ENCODE measurements at regions not wholly inside any gene's neighbourhood (a gene's known extent, or its start where the extent isn't known, plus 50 kb on each side); places are given as distances from the start of the nearest gene placed in this dataset.

DNA sequence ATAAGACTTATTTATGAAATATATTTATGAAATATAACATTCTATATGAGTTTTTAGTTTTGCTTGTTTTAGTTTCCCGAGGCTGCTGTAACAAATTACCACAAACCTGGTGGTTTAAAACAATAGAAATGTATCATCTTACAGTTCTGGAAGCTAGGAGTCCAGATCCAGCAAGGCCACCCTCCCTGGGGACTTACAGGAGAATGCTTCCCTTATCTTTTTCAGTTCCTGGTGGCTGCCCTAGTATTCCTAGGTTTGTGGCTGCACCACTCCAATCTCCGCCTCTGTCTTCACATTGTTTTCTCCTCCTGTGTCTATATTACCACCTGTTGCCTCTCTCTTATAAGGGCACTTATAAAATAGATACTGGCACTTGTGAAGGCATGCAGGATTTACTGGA is 877.8 kb downstream of the TUSC7 start:
- Histone ChIP-seq H3K79me1 (ENCODE audit: low read length) (no peaks in the 10 kb centered on the region), H3K79me2 (ENCODE audit: control insufficient read depth, insufficient read depth, low read length) (no peaks in the 10 kb centered on the region), H3K27ac (ENCODE audit: low read depth, low read length) (no peak overlapping the region), H3K56ac (ENCODE audit: low read length) (no peak overlapping the region), H2BK120ac (ENCODE audit: low read depth, low read length) (no peak overlapping the region), H2BK15ac (replicated peaks; ENCODE audit: low read depth) (no peak overlapping the region), H3K9ac (ENCODE audit: low read length) (no peak overlapping the region), H4K5ac (ENCODE audit: low read length) (no peak overlapping the region), H3K4ac (ENCODE audit: low read depth, low read length) (no peak overlapping the region), H2AK5ac (ENCODE audit: low read length) (no peak overlapping the region), H3K36me3 (ENCODE audit: control insufficient read depth, insufficient read depth, low read length) (no peaks in the 10 kb centered on the region), H3K23ac (ENCODE audit: low read length) (no peak overlapping the region), H3K27me3 (ENCODE audit: insufficient read depth, low read length, poor library complexity) (no peaks in the 10 kb centered on the region), H3K4me1 (ENCODE audit: control insufficient read depth, low read depth, low read length) (no peaks in the 10 kb centered on the region), H3K4me2 (ENCODE audit: low read length) (no peak overlapping the region), H4K8ac (ENCODE audit: low read depth, low read length) (no peak overlapping the region), H3K18ac (ENCODE audit: low read length) (no peak overlapping the region), H2BK5ac (ENCODE audit: low read length) (no peak overlapping the region), H3K4me3 (ENCODE audit: low read length) (no peak overlapping the region)
- WGBS (ENCODE audit: extremely low coverage, insufficient coverage, low lambda C conversion rate), result no CpG with 5 or more reads among the region's 2 CpGs
- DNase-seq, result peak; percentile 34

DNA sequence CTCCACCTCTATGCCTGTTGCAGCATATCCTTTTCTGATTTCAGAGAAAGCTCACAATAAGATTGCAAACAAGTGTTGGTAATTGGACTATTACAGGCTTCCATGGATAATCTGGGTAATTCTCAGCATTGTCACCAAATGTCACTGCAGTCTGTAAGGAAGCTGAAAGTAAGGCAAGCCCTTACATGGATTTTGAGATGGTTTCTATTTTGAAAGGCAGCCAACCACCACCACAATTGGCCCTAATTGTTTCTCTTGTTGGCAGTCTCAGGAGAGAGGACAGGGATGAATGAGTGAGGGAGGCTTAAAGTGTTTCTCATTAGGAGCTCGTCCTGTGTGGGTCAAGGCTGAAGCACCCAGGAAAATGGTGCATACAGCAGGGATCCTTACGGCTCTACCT is 879.9 kb downstream of the TUSC7 start:
- Histone ChIP-seq H2BK120ac (ENCODE audit: low read depth, low read length) (no peak overlapping the region), H3K79me1 (ENCODE audit: low read length) (no peaks in the 10 kb centered on the region), H3K36me3 (ENCODE audit: control insufficient read depth, insufficient read depth, low read length) (no peaks in the 10 kb centered on the region), H3K79me2 (ENCODE audit: control insufficient read depth, insufficient read depth, low read length) (no peaks in the 10 kb centered on the region), H3K23ac (ENCODE audit: low read length) (no peak overlapping the region), H4K5ac (ENCODE audit: low read length) (no peak overlapping the region), H3K27me3 (ENCODE audit: insufficient read depth, low read length, poor library complexity) (no peaks in the 10 kb centered on the region), H3K4ac (ENCODE audit: low read depth, low read length) (no peak overlapping the region), H2BK5ac (ENCODE audit: low read length) (no peak overlapping the region), H4K8ac (ENCODE audit: low read depth, low read length) (no peak overlapping the region), H2AK5ac (ENCODE audit: low read length) (no peak overlapping the region), H3K9ac (ENCODE audit: low read length) (no peak overlapping the region), H2BK15ac (replicated peaks; ENCODE audit: low read depth) (no peak overlapping the region), H3K56ac (ENCODE audit: low read length) (no peak overlapping the region), H3K4me1 (ENCODE audit: control insufficient read depth, low read depth, low read length) (no peaks in the 10 kb centered on the region), H3K18ac (ENCODE audit: low read length) (no peak overlapping the region), H3K27ac (ENCODE audit: low read depth, low read length) (no peak overlapping the region), H3K4me2 (ENCODE audit: low read length) (no peak overlapping the region), H3K4me3 (ENCODE audit: low read length) (no peak overlapping the region)
- DNase-seq, result peak; percentile 6
- no CpG with 5 or more reads among the region's 2 CpGs for WGBS (ENCODE audit: extremely low coverage, insufficient coverage, low lambda C conversion rate)

DNA sequence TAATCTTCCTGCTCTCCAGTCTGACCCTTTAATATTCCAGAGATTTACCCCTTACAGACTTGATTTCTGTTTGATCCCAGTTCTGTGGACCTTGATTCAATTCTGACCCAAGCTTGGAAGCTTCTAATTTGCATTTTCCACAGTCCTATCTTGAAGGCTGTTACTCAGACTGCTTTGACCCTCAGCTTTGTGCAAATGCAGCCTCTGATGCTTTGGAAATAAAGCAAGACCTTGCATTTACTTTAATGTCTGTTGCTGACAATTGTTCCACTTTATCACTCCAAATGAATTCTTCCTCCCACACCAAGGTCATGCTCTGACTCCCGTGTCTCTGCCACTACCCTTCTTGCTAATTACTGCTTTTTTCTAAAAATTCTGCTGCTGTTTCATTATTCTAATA is 886.0 kb downstream of the TUSC7 start:
- no peak overlapping the region for H2AK5ac ChIP-seq (ENCODE audit: low read length)
- WGBS (ENCODE audit: extremely low coverage, insufficient coverage, low lambda C conversion rate), result no CpG with 5 or more reads among the region's 1 CpG

DNA sequence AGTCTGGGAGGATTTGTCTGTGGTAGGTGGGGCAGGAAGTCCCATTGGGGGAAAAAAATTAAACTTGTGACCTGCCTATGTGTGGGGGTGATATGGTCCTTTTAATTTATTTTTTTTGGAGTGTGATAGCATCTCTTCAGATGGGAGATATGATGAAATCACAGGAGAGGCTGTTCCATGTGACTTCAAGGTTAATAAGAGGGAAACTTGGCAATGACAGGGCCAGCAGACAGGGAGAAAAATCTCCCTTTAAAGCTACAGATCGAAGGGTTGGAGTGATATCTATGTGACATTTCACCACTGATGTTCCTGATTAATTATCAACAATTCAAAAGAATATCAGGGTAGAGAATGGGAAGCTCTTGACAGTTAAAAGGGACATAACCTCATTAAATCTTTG is 886.9 kb downstream of the TUSC7 start:
- Histone ChIP-seq H3K36me3 (ENCODE audit: control insufficient read depth, insufficient read depth, low read length) (no peaks in the 10 kb centered on the region), H3K79me2 (ENCODE audit: control insufficient read depth, insufficient read depth, low read length) (no peaks in the 10 kb centered on the region), H3K27ac (ENCODE audit: low read depth, low read length) (no peak overlapping the region), H2BK15ac (replicated peaks; ENCODE audit: low read depth) (no peak overlapping the region), H3K4me1 (ENCODE audit: control insufficient read depth, low read depth, low read length) (no peaks in the 10 kb centered on the region), H3K18ac (ENCODE audit: low read length) (no peak overlapping the region), H4K8ac (ENCODE audit: low read depth, low read length) (no peak overlapping the region), H3K4ac (ENCODE audit: low read depth, low read length) (no peak overlapping the region), H3K27me3 (ENCODE audit: insufficient read depth, low read length, poor library complexity) (no peaks in the 10 kb centered on the region), H3K79me1 (ENCODE audit: low read length) (no peaks in the 10 kb centered on the region), H3K4me2 (ENCODE audit: low read length) (no peak overlapping the region), H3K56ac (ENCODE audit: low read length) (no peak overlapping the region), H3K4me3 (ENCODE audit: low read length) (no peak overlapping the region), H3K9ac (ENCODE audit: low read length) (no peak overlapping the region), H3K23ac (ENCODE audit: low read length) (no peak overlapping the region), H2BK5ac (ENCODE audit: low read length) (no peak overlapping the region), H2BK120ac (ENCODE audit: low read depth, low read length) (no peak overlapping the region), H4K5ac (ENCODE audit: low read length) (no peak overlapping the region), H2AK5ac (ENCODE audit: low read length) (no peak overlapping the region)
- no CpG with 5 or more reads among the region's 1 CpG for WGBS (ENCODE audit: extremely low coverage, insufficient coverage, low lambda C conversion rate)
- DNase-seq, result no peak

More for the DNA sequence above, 886.0 kb downstream of the TUSC7 start:
- H3K4me3 ChIP-seq (ENCODE audit: low read length), result no peak overlapping the region
- H3K4me1 ChIP-seq (ENCODE audit: control insufficient read depth, low read depth, low read length), result no peaks in the 10 kb centered on the region
- H3K4me2 ChIP-seq (ENCODE audit: low read length), result no peak overlapping the region
- H3K4ac ChIP-seq (ENCODE audit: low read depth, low read length), result no peak overlapping the region
- no peaks in the 10 kb centered on the region for H3K79me2 ChIP-seq (ENCODE audit: control insufficient read depth, insufficient read depth, low read length)
- no peak overlapping the region for H2BK15ac ChIP-seq (replicated peaks; ENCODE audit: low read depth)
- no peak overlapping the region for H4K8ac ChIP-seq (ENCODE audit: low read depth, low read length)
- no peak overlapping the region for H2BK120ac ChIP-seq (ENCODE audit: low read depth, low read length)
- no peak overlapping the region for H4K5ac ChIP-seq (ENCODE audit: low read length)
- H3K56ac ChIP-seq (ENCODE audit: low read length), result no peak overlapping the region
- H2BK5ac ChIP-seq (ENCODE audit: low read length), result no peak overlapping the region
- H3K23ac ChIP-seq (ENCODE audit: low read length), result no peak overlapping the region
- no peaks in the 10 kb centered on the region for H3K36me3 ChIP-seq (ENCODE audit: control insufficient read depth, insufficient read depth, low read length)
- no peak overlapping the region for H3K9ac ChIP-seq (ENCODE audit: low read length)
- H3K18ac ChIP-seq (ENCODE audit: low read length), result no peak overlapping the region
- DNase-seq, result no peak
- H3K27ac ChIP-seq (ENCODE audit: low read depth, low read length), result no peak overlapping the region
- H3K79me1 ChIP-seq (ENCODE audit: low read length), result no peaks in the 10 kb centered on the region
- H3K27me3 ChIP-seq (ENCODE audit: insufficient read depth, low read length, poor library complexity), result no peaks in the 10 kb centered on the region

DNA sequence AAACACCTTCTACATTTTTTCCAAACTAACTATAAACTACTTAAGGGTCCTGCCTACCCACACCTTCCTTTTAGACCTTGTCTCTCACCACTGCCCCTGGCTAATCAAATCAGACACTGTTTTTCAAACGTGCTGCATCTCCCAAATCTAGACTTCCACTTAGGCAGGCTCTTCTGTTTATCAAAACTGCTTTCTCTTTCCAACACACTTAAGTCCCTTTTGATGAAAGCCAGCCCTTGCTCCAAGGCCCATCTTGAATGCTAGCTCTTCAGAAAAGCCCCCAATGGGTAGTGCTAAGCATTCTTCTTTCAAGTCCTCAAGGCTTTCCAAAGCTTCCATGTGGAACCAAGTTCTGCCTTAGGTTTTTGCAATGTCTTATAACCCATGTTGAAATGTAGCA is 888.3 kb downstream of the TUSC7 start:
- Histone ChIP-seq H2AK5ac (ENCODE audit: low read length) (no peak overlapping the region), H4K5ac (ENCODE audit: low read length) (no peak overlapping the region)

DNA sequence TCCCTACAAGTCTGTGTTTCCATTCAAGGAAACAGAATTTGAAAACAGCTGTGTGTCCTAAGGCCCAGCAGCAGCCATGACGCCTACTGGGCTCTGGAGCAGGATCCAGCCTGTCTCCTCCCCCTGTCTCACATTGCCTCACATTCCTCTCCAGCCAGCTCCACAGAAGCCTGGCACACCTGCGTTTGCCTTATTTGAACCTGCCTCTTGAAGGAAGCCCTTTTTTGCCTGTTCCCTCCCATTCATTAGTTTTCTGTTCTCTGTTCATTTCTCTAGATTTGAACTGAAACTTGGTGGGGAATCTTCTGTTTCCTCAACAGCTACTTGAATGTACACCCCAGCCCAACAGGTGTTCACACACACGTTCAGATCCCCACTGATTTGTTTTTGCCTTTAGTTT is 890.5 kb downstream of the TUSC7 start:
- Histone ChIP-seq H3K27me3 (ENCODE audit: insufficient read depth, low read length, poor library complexity) (no peaks in the 10 kb centered on the region), H3K79me2 (ENCODE audit: control insufficient read depth, insufficient read depth, low read length) (no peaks in the 10 kb centered on the region), H3K23ac (ENCODE audit: low read length) (no peak overlapping the region), H2AK5ac (ENCODE audit: low read length) (no peak overlapping the region), H3K9ac (ENCODE audit: low read length) (no peak overlapping the region), H3K79me1 (ENCODE audit: low read length) (no peaks in the 10 kb centered on the region), H3K4me3 (ENCODE audit: low read length) (no peak overlapping the region), H3K4me2 (ENCODE audit: low read length) (no peak overlapping the region), H3K56ac (ENCODE audit: low read length) (no peak overlapping the region), H2BK15ac (replicated peaks; ENCODE audit: low read depth) (no peak overlapping the region), H3K4me1 (ENCODE audit: control insufficient read depth, low read depth, low read length) (peaks cover 3% of the 10 kb centered on the region), H2BK5ac (ENCODE audit: low read length) (no peak overlapping the region), H3K27ac (ENCODE audit: low read depth, low read length) (no peak overlapping the region), H4K8ac (ENCODE audit: low read depth, low read length) (no peak overlapping the region), H2BK120ac (ENCODE audit: low read depth, low read length) (no peak overlapping the region), H4K5ac (ENCODE audit: low read length) (no peak overlapping the region), H3K18ac (ENCODE audit: low read length) (no peak overlapping the region), H3K36me3 (ENCODE audit: control insufficient read depth, insufficient read depth, low read length) (no peaks in the 10 kb centered on the region), H3K4ac (ENCODE audit: low read depth, low read length) (no peak overlapping the region)
- DNase-seq, result no peak
- no CpG with 5 or more reads among the region's 3 CpGs for WGBS (ENCODE audit: extremely low coverage, insufficient coverage, low lambda C conversion rate)

More for the DNA sequence above, 888.3 kb downstream of the TUSC7 start:
- H3K4me2 ChIP-seq (ENCODE audit: low read length), result no peak overlapping the region
- no peak overlapping the region for H3K56ac ChIP-seq (ENCODE audit: low read length)
- WGBS (ENCODE audit: extremely low coverage, insufficient coverage, low lambda C conversion rate), result no CpG with 5 or more reads among the region's 1 CpG
- H3K27me3 ChIP-seq (ENCODE audit: insufficient read depth, low read length, poor library complexity), result no peaks in the 10 kb centered on the region
- H2BK120ac ChIP-seq (ENCODE audit: low read depth, low read length), result no peak overlapping the region
- H3K27ac ChIP-seq (ENCODE audit: low read depth, low read length), result no peak overlapping the region
- H3K36me3 ChIP-seq (ENCODE audit: control insufficient read depth, insufficient read depth, low read length), result no peaks in the 10 kb centered on the region
- H4K8ac ChIP-seq (ENCODE audit: low read depth, low read length), result no peak overlapping the region
- no peaks in the 10 kb centered on the region for H3K79me1 ChIP-seq (ENCODE audit: low read length)
- H3K18ac ChIP-seq (ENCODE audit: low read length), result no peak overlapping the region
- no peaks in the 10 kb centered on the region for H3K4me1 ChIP-seq (ENCODE audit: control insufficient read depth, low read depth, low read length)
- H2BK5ac ChIP-seq (ENCODE audit: low read length), result no peak overlapping the region
- H3K4me3 ChIP-seq (ENCODE audit: low read length), result no peak overlapping the region
- H3K23ac ChIP-seq (ENCODE audit: low read length), result no peak overlapping the region
- no peak for DNase-seq
- no peak overlapping the region for H3K9ac ChIP-seq (ENCODE audit: low read length)
- no peaks in the 10 kb centered on the region for H3K79me2 ChIP-seq (ENCODE audit: control insufficient read depth, insufficient read depth, low read length)
- no peak overlapping the region for H2BK15ac ChIP-seq (replicated peaks; ENCODE audit: low read depth)
- H3K4ac ChIP-seq (ENCODE audit: low read depth, low read length), result no peak overlapping the region

All from mesendoderm (in vitro differentiated cells).